HUDEP-2 (cell line): ENCODE measurements at regions not wholly inside any gene's neighbourhood (a gene's known extent, or its start where the extent isn't known, plus 50 kb on each side); places are given as distances from the start of the nearest gene placed in this dataset.
"Not testable (repeated sequence)": the region's sequence is repeated elsewhere in the genome, so short reads cannot be mapped to it uniquely, and the experiment has no call there.

ENCODE experiments used
- DNase-seq, 76 experiments: peaks; one replicate each; lab custom pipeline; 2025; ENCODE audit not compliant: unreplicated experiment in 76 of 76; lab: John Stamatoyannopoulos, UW

- no peak for DNase-seq
Measured at GRCh38 chr15:96186105-96186504, 144.4 kb upstream of the NR2F2 start.

- no peak for DNase-seq
Measured at GRCh38 chr15:96187341-96188305, 142.9 kb upstream of the NR2F2 start.

- no peak for DNase-seq
Measured at GRCh38 chr15:96197721-96198120, 132.8 kb upstream of the NR2F2 start.

- DNase-seq: no peak
Measured at GRCh38 chr15:96199111-96199510, 131.4 kb upstream of the NR2F2 start.

- no peak for DNase-seq
Measured at GRCh38 chr15:96200357-96200967, 130.0 kb upstream of the NR2F2 start.

- no peak for DNase-seq
Measured at GRCh38 chr15:96201696-96202095, 128.8 kb upstream of the NR2F2 start.

GRCh38 chr15:96205588-96205987 lies 124.9 kb upstream of the NR2F2 start:
- not testable (repeated sequence) for DNase-seq

- DNase-seq: no peak
Measured at GRCh38 chr15:96207377-96208006, 123.0 kb upstream of the NR2F2 start.

- no peak for DNase-seq
Measured at GRCh38 chr15:96209285-96209735, 121.2 kb upstream of the NR2F2 start.

GRCh38 chr15:96213045-96213444 lies 117.5 kb upstream of the NR2F2 start:
- DNase-seq: no peak

GRCh38 chr15:96213896-96214295 lies 116.6 kb upstream of the NR2F2 start:
- DNase-seq: no peak

- not testable (repeated sequence) for DNase-seq
Measured at GRCh38 chr15:96216481-96216880, 114.0 kb upstream of the NR2F2 start.

- no peak for DNase-seq
Measured at GRCh38 chr15:96217983-96218382, 112.5 kb upstream of the NR2F2 start.

GRCh38 chr15:96218623-96219455 lies 111.7 kb upstream of the NR2F2 start:
- no peak for DNase-seq

- DNase-seq: no peak
Measured at GRCh38 chr15:96219681-96220080, 110.8 kb upstream of the NR2F2 start.

- no peak for DNase-seq
Measured at GRCh38 chr15:96220657-96221056, 109.8 kb upstream of the NR2F2 start.

GRCh38 chr15:96222981-96223380 lies 107.5 kb upstream of the NR2F2 start:
- no peak for DNase-seq

- no peak for DNase-seq
Measured at GRCh38 chr15:96223939-96224338, 106.6 kb upstream of the NR2F2 start.

- no peak for DNase-seq
Measured at GRCh38 chr15:96225642-96226259, 104.7 kb upstream of the NR2F2 start.

- DNase-seq: no peak
Measured at GRCh38 chr15:96230526-96231181, 99.8 kb upstream of the NR2F2 start.
